ENCODE measurements at regions not wholly inside any gene's neighbourhood (a gene's known extent, or its start where the extent isn't known, plus 50 kb on each side); places are given as distances from the start of the nearest gene placed in this dataset.

- Histone ChIP-seq H3K36me3 (ENCODE audit: control insufficient read depth, insufficient read depth, low read length) (no peaks in the 10 kb centered on the region), H3K4me3 (ENCODE audit: low read length) (no peak overlapping the region), H3K27ac (ENCODE audit: low read length) (no peak overlapping the region), H3K9me3 (ENCODE audit: control insufficient read depth, low read depth, low read length) (no peaks in the 10 kb centered on the region), H3K27me3 (ENCODE audit: control insufficient read depth, insufficient read depth, low read length) (no peaks in the 10 kb centered on the region), H3K4me1 (ENCODE audit: control insufficient read depth, insufficient read depth, low read length) (no peaks in the 10 kb centered on the region)
- DNase-seq, result no peak
- WGBS (ENCODE audit: insufficient coverage, low lambda C conversion rate), result no CpG with 5 or more reads among the region's 1 CpG
Measured at GRCh38 chr7:81583090-81583489, 186.8 kb downstream of the HGF start.

GRCh38 chr7:81577642-81578340, 192.1 kb downstream of the HGF start:
- H3K27ac ChIP-seq (ENCODE audit: low read length), result no peak overlapping the region
- no peak overlapping the region for H3K4me3 ChIP-seq (ENCODE audit: low read length)
- WGBS (ENCODE audit: insufficient coverage, low lambda C conversion rate), result 100% methylated on average over 2 of the region's 2 CpGs
- H3K27me3 ChIP-seq (ENCODE audit: control insufficient read depth, insufficient read depth, low read length), result no peaks in the 10 kb centered on the region
- no peaks in the 10 kb centered on the region for H3K9me3 ChIP-seq (ENCODE audit: control insufficient read depth, low read depth, low read length)
- no peak for DNase-seq
- H3K4me1 ChIP-seq (ENCODE audit: control insufficient read depth, insufficient read depth, low read length), result no peaks in the 10 kb centered on the region
- no peaks in the 10 kb centered on the region for H3K36me3 ChIP-seq (ENCODE audit: control insufficient read depth, insufficient read depth, low read length)

GRCh38 chr7:81574723-81575326, 195.0 kb downstream of the HGF start:
- no peak for DNase-seq
- 60% methylated on average over 2 of the region's 6 CpGs for WGBS (ENCODE audit: insufficient coverage, low lambda C conversion rate)

GRCh38 chr7:81573932-81574331, 195.9 kb downstream of the HGF start:
- WGBS (ENCODE audit: insufficient coverage, low lambda C conversion rate), result no CpG with 5 or more reads among the region's 1 CpG
- Histone ChIP-seq H3K4me3 (ENCODE audit: low read length) (no peak overlapping the region), H3K4me1 (ENCODE audit: control insufficient read depth, insufficient read depth, low read length) (no peaks in the 10 kb centered on the region), H3K27ac (ENCODE audit: low read length) (no peak overlapping the region), H3K27me3 (ENCODE audit: control insufficient read depth, insufficient read depth, low read length) (no peaks in the 10 kb centered on the region), H3K9me3 (ENCODE audit: control insufficient read depth, low read depth, low read length) (no peaks in the 10 kb centered on the region), H3K36me3 (ENCODE audit: control insufficient read depth, insufficient read depth, low read length) (no peaks in the 10 kb centered on the region)
- no peak for DNase-seq

More at GRCh38 chr7:81574723-81575326, 195.0 kb downstream of the HGF start:
- Histone ChIP-seq H3K4me3 (ENCODE audit: low read length) (no peak overlapping the region), H3K27ac (ENCODE audit: low read length) (no peak overlapping the region), H3K36me3 (ENCODE audit: control insufficient read depth, insufficient read depth, low read length) (no peaks in the 10 kb centered on the region), H3K27me3 (ENCODE audit: control insufficient read depth, insufficient read depth, low read length) (no peaks in the 10 kb centered on the region), H3K9me3 (ENCODE audit: control insufficient read depth, low read depth, low read length) (no peaks in the 10 kb centered on the region), H3K4me1 (ENCODE audit: control insufficient read depth, insufficient read depth, low read length) (no peaks in the 10 kb centered on the region)

GRCh38 chr7:81573128-81573527, 196.7 kb downstream of the HGF start:
- H3K36me3 ChIP-seq (ENCODE audit: control insufficient read depth, insufficient read depth, low read length), result no peaks in the 10 kb centered on the region
- H3K27ac ChIP-seq (ENCODE audit: low read length), result no peak overlapping the region
- DNase-seq, result no peak
- no peaks in the 10 kb centered on the region for H3K4me1 ChIP-seq (ENCODE audit: control insufficient read depth, insufficient read depth, low read length)
- H3K27me3 ChIP-seq (ENCODE audit: control insufficient read depth, insufficient read depth, low read length), result no peaks in the 10 kb centered on the region
- H3K9me3 ChIP-seq (ENCODE audit: control insufficient read depth, low read depth, low read length), result no peaks in the 10 kb centered on the region
- 83% methylated on average over 1 of the region's 1 CpG for WGBS (ENCODE audit: insufficient coverage, low lambda C conversion rate)
- no peak overlapping the region for H3K4me3 ChIP-seq (ENCODE audit: low read length)

GRCh38 chr7:81562581-81562980, 207.3 kb downstream of the HGF start:
- H3K36me3 ChIP-seq (ENCODE audit: control insufficient read depth, insufficient read depth, low read length), result no peaks in the 10 kb centered on the region
- DNase-seq, result no peak
- no peaks in the 10 kb centered on the region for H3K9me3 ChIP-seq (ENCODE audit: control insufficient read depth, low read depth, low read length)
- no peaks in the 10 kb centered on the region for H3K27me3 ChIP-seq (ENCODE audit: control insufficient read depth, insufficient read depth, low read length)
- no peaks in the 10 kb centered on the region for H3K4me1 ChIP-seq (ENCODE audit: control insufficient read depth, insufficient read depth, low read length)
- 60% methylated on average over 1 of the region's 5 CpGs for WGBS (ENCODE audit: insufficient coverage, low lambda C conversion rate)
- no peak overlapping the region for H3K27ac ChIP-seq (ENCODE audit: low read length)
- no peak overlapping the region for H3K4me3 ChIP-seq (ENCODE audit: low read length)

- WGBS (ENCODE audit: insufficient coverage, low lambda C conversion rate), result 96% methylated on average over 4 of the region's 5 CpGs
- no peak for DNase-seq
- H3K4me1 ChIP-seq (ENCODE audit: control insufficient read depth, insufficient read depth, low read length), result no peaks in the 10 kb centered on the region
- H3K36me3 ChIP-seq (ENCODE audit: control insufficient read depth, insufficient read depth, low read length), result no peaks in the 10 kb centered on the region
- no peak overlapping the region for H3K4me3 ChIP-seq (ENCODE audit: low read length)
- H3K27me3 ChIP-seq (ENCODE audit: control insufficient read depth, insufficient read depth, low read length), result no peaks in the 10 kb centered on the region
- no peaks in the 10 kb centered on the region for H3K9me3 ChIP-seq (ENCODE audit: control insufficient read depth, low read depth, low read length)
- no peak overlapping the region for H3K27ac ChIP-seq (ENCODE audit: low read length)
Measured at GRCh38 chr7:81560708-81561107, 209.1 kb downstream of the HGF start.

GRCh38 chr7:81549484-81550016, 220.3 kb downstream of the HGF start:
- Histone ChIP-seq H3K4me3 (ENCODE audit: low read length) (no peak overlapping the region), H3K36me3 (ENCODE audit: control insufficient read depth, insufficient read depth, low read length) (no peaks in the 10 kb centered on the region), H3K27ac (ENCODE audit: low read length) (no peak overlapping the region), H3K9me3 (ENCODE audit: control insufficient read depth, low read depth, low read length) (no peaks in the 10 kb centered on the region), H3K4me1 (ENCODE audit: control insufficient read depth, insufficient read depth, low read length) (peaks cover 3% of the 10 kb centered on the region), H3K27me3 (ENCODE audit: control insufficient read depth, insufficient read depth, low read length) (no peaks in the 10 kb centered on the region)
- no CpG with 5 or more reads among the region's 8 CpGs for WGBS (ENCODE audit: insufficient coverage, low lambda C conversion rate)
- no peak for DNase-seq

- DNase-seq, result no peak
- H3K36me3 ChIP-seq (ENCODE audit: control insufficient read depth, insufficient read depth, low read length), result no peaks in the 10 kb centered on the region
- H3K27me3 ChIP-seq (ENCODE audit: control insufficient read depth, insufficient read depth, low read length), result no peaks in the 10 kb centered on the region
- H3K27ac ChIP-seq (ENCODE audit: low read length), result no peak overlapping the region
- 100% methylated on average over 1 of the region's 1 CpG for WGBS (ENCODE audit: insufficient coverage, low lambda C conversion rate)
- H3K4me3 ChIP-seq (ENCODE audit: low read length), result no peak overlapping the region
- H3K4me1 ChIP-seq (ENCODE audit: control insufficient read depth, insufficient read depth, low read length), result no peaks in the 10 kb centered on the region
- H3K9me3 ChIP-seq (ENCODE audit: control insufficient read depth, low read depth, low read length), result no peaks in the 10 kb centered on the region
Measured at GRCh38 chr7:81534996-81535395, 234.9 kb downstream of the HGF start.

GRCh38 chr7:81534446-81534845, 235.4 kb downstream of the HGF start:
- Histone ChIP-seq H3K4me1 (ENCODE audit: control insufficient read depth, insufficient read depth, low read length) (no peaks in the 10 kb centered on the region), H3K9me3 (ENCODE audit: control insufficient read depth, low read depth, low read length) (no peaks in the 10 kb centered on the region), H3K27me3 (ENCODE audit: control insufficient read depth, insufficient read depth, low read length) (no peaks in the 10 kb centered on the region), H3K36me3 (ENCODE audit: control insufficient read depth, insufficient read depth, low read length) (no peaks in the 10 kb centered on the region), H3K4me3 (ENCODE audit: low read length) (no peak overlapping the region), H3K27ac (ENCODE audit: low read length) (no peak overlapping the region)
- DNase-seq, result no peak
- 86% methylated on average over 1 of the region's 3 CpGs for WGBS (ENCODE audit: insufficient coverage, low lambda C conversion rate)

GRCh38 chr7:81533931-81534330, 235.9 kb downstream of the HGF start:
- Histone ChIP-seq H3K27ac (ENCODE audit: low read length) (no peak overlapping the region), H3K27me3 (ENCODE audit: control insufficient read depth, insufficient read depth, low read length) (no peaks in the 10 kb centered on the region), H3K9me3 (ENCODE audit: control insufficient read depth, low read depth, low read length) (no peaks in the 10 kb centered on the region), H3K4me3 (ENCODE audit: low read length) (no peak overlapping the region), H3K4me1 (ENCODE audit: control insufficient read depth, insufficient read depth, low read length) (no peaks in the 10 kb centered on the region), H3K36me3 (ENCODE audit: control insufficient read depth, insufficient read depth, low read length) (no peaks in the 10 kb centered on the region)
- DNase-seq, result no peak
